PC-3 (cell line): ENCODE measurements at regions not wholly inside any gene's neighbourhood (a gene's known extent, or its start where the extent isn't known, plus 50 kb on each side); places are given as distances from the start of the nearest gene placed in this dataset.

Source experiments
- ATAC-seq: fragments of 200-7000 bp; cut with Tn5 transposase; 2 replicates; pipeline ENCODE4 v1.9.1; 2020; ENCODE audit warnings: mild to moderate bottlenecking, moderate library complexity
- BruUV-seq: library from RNA; stranded (reverse); fragments of 400-500 nt; replicated peaks from 2 replicates; lab custom pipeline; 2021; lab: Mats Ljungman, UMichigan
- CTCF ChIA-PET: fragments of 300-600 bp; sonication (Branson Sonifier 250); formaldehyde crosslinking; loops from one replicate; lab custom pipeline; 2022; ENCODE audit warnings: antibody characterized with exemption; lab: Charles Lee
- POLR2A ChIA-PET: fragments of 300-600 bp; sonication (Branson Sonifier 250); formaldehyde crosslinking; loops from one replicate; lab custom pipeline; 2022; ENCODE audit warnings: antibody characterized with exemption; ENCODE audit not compliant: unreplicated experiment; lab: Charles Lee
- DNase-seq: peaks from one replicate; pipeline ENCODE4 v3.0.0-alpha.2; 2015
- H2AFZ ChIP-seq: fragments of 300-600 bp; sonication (generic); 2 replicates; pipeline ENCODE4 v1.6.0; 2016; ENCODE audit warnings: antibody characterized with exemption, low read length
- H3F3A ChIP-seq: fragments of 300-600 bp; sonication (generic); one replicate; pipeline ENCODE4 v1.6.0; 2017; ENCODE audit warnings: antibody characterized with exemption, low read length, control low read depth, mild to moderate bottlenecking; ENCODE audit not compliant: unreplicated experiment
- H3K27ac ChIP-seq: fragments of 300-600 bp; sonication (generic); 2 replicates; pipeline ENCODE4 v1.5.1; 2016; ENCODE audit warnings: mild to moderate bottlenecking, low read length
- H3K27me3 ChIP-seq: fragments of 300-600 bp; sonication (generic); 2 replicates; pipeline ENCODE4 v1.6.1; 2016; ENCODE audit warnings: low read length, mixed read lengths
- H3K36me3 ChIP-seq: fragments of 300-600 bp; sonication (generic); 2 replicates; pipeline ENCODE4 v1.6.1; 2016; ENCODE audit warnings: low read depth, mixed run types, low read length, mixed read lengths
- H3K4me1 ChIP-seq: fragments of 300-600 bp; sonication (generic); 2 replicates; pipeline ENCODE4 v1.5.1; 2016; ENCODE audit warnings: low read length; ENCODE audit not compliant: insufficient read depth
- H3K4me2 ChIP-seq: fragments of 300-600 bp; sonication (generic); 2 replicates; pipeline ENCODE4 v1.6.0; 2016; ENCODE audit warnings: low read length
- H3K4me3 ChIP-seq: fragments of 300-600 bp; sonication (generic); 2 replicates; pipeline ENCODE4 v1.5.1; 2016; ENCODE audit warnings: mild to moderate bottlenecking, low read length, mixed read lengths
- H3K79me2 ChIP-seq: fragments of 300-600 bp; sonication (generic); 2 replicates; pipeline ENCODE4 v1.6.1; 2017; ENCODE audit warnings: low read length, mixed read lengths
- H3K9ac ChIP-seq: fragments of 300-600 bp; sonication (generic); 2 replicates; pipeline ENCODE4 v1.6.0; 2016; ENCODE audit warnings: mild to moderate bottlenecking, low read length
- H3K9me2 ChIP-seq: fragments of 300-600 bp; sonication (generic); replicated peaks from 2 replicates; pipeline ENCODE4 v1.6.1; 2016; ENCODE audit warnings: mixed run types, low read length, mixed read lengths
- H3K9me3 ChIP-seq: fragments of 300-600 bp; sonication (generic); 2 replicates; pipeline ENCODE4 v1.6.1; 2016; ENCODE audit warnings: low read length, mixed read lengths
- H4K20me1 ChIP-seq: fragments of 300-600 bp; sonication (generic); 2 replicates; pipeline ENCODE4 v1.6.1; 2016; ENCODE audit warnings: low read length, mixed read lengths
- EZH2 ChIP-seq: fragments of 300-600 bp; sonication (generic); IDR thresholded peaks from one replicate; pipeline ENCODE4 v1.6.1; 2017; ENCODE audit warnings: antibody characterized with exemption, mild to moderate bottlenecking, low read length; ENCODE audit not compliant: unreplicated experiment
- EZH2phosphoT487 ChIP-seq: fragments of 300-600 bp; sonication (generic); IDR thresholded peaks from 2 replicates; pipeline ENCODE4 v1.6.1; 2018; ENCODE audit warnings: mild to moderate bottlenecking, antibody characterized with exemption, low read length, borderline replicate concordance
- intact Hi-C: fragments of 100-400 bp; cut with micrococcal nuclease; formaldehyde crosslinking; loops from 2 replicates; pipeline ENCODE4 v1.9.0; 2023
- TF ChIP-seq, protein P1 (sequence below): fragments of 300-600 bp; sonication (generic); conservative IDR thresholded peaks from 2 replicates; pipeline ENCODE4 v1.5.1; 2017; ENCODE audit warnings: antibody characterized with exemption, low read depth, mild to moderate bottlenecking, low read length

DNA sequence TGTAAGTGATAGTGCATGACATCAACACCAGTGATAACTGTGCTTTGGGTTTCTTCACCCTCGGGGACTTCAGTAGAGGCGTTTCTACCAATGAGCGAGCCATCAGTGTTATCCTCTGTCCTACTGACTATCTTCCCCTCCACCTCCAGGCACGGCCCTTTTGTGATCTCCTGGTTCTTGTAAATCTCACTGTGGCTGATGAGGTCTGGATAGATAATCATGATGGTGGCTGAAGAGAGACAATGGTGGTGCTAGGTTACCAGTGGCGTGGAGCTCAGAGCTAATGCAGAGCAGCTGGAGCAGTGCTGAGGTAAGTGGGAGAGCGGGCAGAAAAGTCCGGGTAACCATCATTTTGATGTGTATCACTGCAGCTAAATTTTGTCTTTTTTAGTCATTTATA, 816.6 kb downstream of the GLUD2 start:
- Histone ChIP-seq H3K4me3 (no peak overlapping the region), H3K4me2 (no peak overlapping the region), H3K79me2 (no peaks in the 10 kb centered on the region), H3K4me1 (no peaks in the 10 kb centered on the region), H3K9me2 (no peaks in the 10 kb centered on the region), H3K9ac (no peak overlapping the region), H4K20me1 (no peaks in the 10 kb centered on the region), H2AFZ (no peak overlapping the region), H3K9me3 (no peaks in the 10 kb centered on the region), H3K36me3 (no peaks in the 10 kb centered on the region), H3K27ac (no peak overlapping the region), H3K27me3 (no peaks in the 10 kb centered on the region), H3F3A (no peaks in the 10 kb centered on the region)
- intact Hi-C loops = no loop called here
- ATAC-seq (no peak), DNase-seq (no peak)
- no TSS peak for BruUV-seq
- ChIA-PET POLR2A (no interaction called here), CTCF (no interaction called here)
- TF ChIP-seq EZH2 (no peak), EZH2phosphoT487 (no peak)
- TF ChIP-seq, protein P1, sequence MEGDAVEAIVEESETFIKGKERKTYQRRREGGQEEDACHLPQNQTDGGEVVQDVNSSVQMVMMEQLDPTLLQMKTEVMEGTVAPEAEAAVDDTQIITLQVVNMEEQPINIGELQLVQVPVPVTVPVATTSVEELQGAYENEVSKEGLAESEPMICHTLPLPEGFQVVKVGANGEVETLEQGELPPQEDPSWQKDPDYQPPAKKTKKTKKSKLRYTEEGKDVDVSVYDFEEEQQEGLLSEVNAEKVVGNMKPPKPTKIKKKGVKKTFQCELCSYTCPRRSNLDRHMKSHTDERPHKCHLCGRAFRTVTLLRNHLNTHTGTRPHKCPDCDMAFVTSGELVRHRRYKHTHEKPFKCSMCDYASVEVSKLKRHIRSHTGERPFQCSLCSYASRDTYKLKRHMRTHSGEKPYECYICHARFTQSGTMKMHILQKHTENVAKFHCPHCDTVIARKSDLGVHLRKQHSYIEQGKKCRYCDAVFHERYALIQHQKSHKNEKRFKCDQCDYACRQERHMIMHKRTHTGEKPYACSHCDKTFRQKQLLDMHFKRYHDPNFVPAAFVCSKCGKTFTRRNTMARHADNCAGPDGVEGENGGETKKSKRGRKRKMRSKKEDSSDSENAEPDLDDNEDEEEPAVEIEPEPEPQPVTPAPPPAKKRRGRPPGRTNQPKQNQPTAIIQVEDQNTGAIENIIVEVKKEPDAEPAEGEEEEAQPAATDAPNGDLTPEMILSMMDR = no peak

- intact Hi-C loops = no loop called here
Measured at GRCh38 chrX:121864561-121864960, 817.2 kb downstream of the GLUD2 start.

DNA sequence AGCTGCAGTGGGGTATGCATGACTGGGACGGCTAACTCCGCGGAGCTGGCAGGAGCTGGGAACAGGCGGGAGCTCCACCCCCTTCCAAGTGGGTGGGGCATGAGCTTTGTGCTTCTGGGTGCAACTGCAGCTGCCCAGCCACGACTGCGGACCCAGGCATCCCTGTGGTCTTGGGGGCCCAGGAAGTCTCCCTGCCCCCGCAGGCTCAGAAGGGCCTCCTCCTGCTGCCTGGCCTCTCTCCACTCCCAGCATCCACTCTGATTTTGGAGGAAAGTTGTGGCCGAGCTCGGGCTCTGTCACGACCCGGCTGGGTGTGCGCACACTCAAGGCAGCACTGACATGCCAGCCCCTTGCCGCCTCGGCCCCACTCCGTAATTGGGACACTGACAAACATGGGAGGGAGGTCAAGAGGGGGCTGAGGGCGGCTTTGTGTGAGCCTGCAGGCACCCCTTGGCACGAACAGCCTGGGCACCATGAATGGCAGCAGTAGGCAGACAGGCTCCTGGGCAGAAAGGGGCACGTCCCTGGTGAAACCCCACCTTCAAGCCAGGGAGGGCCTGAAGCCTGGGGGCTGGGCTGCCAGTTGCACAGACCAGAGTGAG, 822.6 kb downstream of the GLUD2 start:
- no peak overlapping the region for H3K4me3 ChIP-seq
- H3K27ac ChIP-seq = no peak overlapping the region
- no peak for ATAC-seq
- H3K79me2 ChIP-seq = no peaks in the 10 kb centered on the region
- ChIA-PET POLR2A (no interaction called here), CTCF (no interaction called here)
- H2AFZ ChIP-seq = no peak overlapping the region
- intact Hi-C loops = no loop called here
- no peaks in the 10 kb centered on the region for H3K9me2 ChIP-seq
- no peaks in the 10 kb centered on the region for H4K20me1 ChIP-seq
- H3K9me3 ChIP-seq = no peaks in the 10 kb centered on the region
- BruUV-seq = no TSS peak
- H3K27me3 ChIP-seq = no peaks in the 10 kb centered on the region
- no peak for TF ChIP-seq EZH2phosphoT487
- TF ChIP-seq, protein P1 = no peak
- no peak for TF ChIP-seq EZH2
- DNase-seq = no peak
- no peaks in the 10 kb centered on the region for H3K4me1 ChIP-seq
- no peak overlapping the region for H3K4me2 ChIP-seq
- no peaks in the 10 kb centered on the region for H3F3A ChIP-seq
- no peaks in the 10 kb centered on the region for H3K36me3 ChIP-seq
- H3K9ac ChIP-seq = no peak overlapping the region

More at GRCh38 chrX:121864561-121864960, 817.2 kb downstream of the GLUD2 start:
- Histone ChIP-seq H3K27ac (no peak overlapping the region), H3K36me3 (no peaks in the 10 kb centered on the region), H3K4me2 (no peak overlapping the region), H3F3A (no peaks in the 10 kb centered on the region), H3K27me3 (no peaks in the 10 kb centered on the region), H3K9ac (no peak overlapping the region), H3K4me3 (no peak overlapping the region), H2AFZ (no peak overlapping the region), H3K9me2 (no peaks in the 10 kb centered on the region), H3K79me2 (no peaks in the 10 kb centered on the region), H3K4me1 (no peaks in the 10 kb centered on the region), H4K20me1 (no peaks in the 10 kb centered on the region), H3K9me3 (no peaks in the 10 kb centered on the region)
- no TSS peak for BruUV-seq
- ChIA-PET CTCF (no interaction called here), POLR2A (no interaction called here)
- ATAC-seq (no peak), DNase-seq (no peak)
- TF ChIP-seq EZH2 (no peak), EZH2phosphoT487 (no peak)
- TF ChIP-seq, protein P1 = no peak
